ENCODE measurements at regions not wholly inside any gene's neighbourhood (a gene's known extent, or its start where the extent isn't known, plus 50 kb on each side); places are given as distances from the start of the nearest gene placed in this dataset.
"Not testable (repeated sequence)": the region's sequence is repeated elsewhere in the genome, so short reads cannot be mapped to it uniquely, and the experiment has no call there.

- Mint-ChIP-seq H3K27ac (no peak overlapping the region), H3K27me3 (ENCODE audit: low read depth) (peaks cover 5% of the 10 kb centered on the region), H3K4me1 (no peaks in the 10 kb centered on the region), H3K36me3 (ENCODE audit: low read depth) (no peaks in the 10 kb centered on the region), H3K4me3 (no peak overlapping the region), H3K9me3 (peaks cover 7% of the 10 kb centered on the region)
- TF ChIP-seq, protein P1, sequence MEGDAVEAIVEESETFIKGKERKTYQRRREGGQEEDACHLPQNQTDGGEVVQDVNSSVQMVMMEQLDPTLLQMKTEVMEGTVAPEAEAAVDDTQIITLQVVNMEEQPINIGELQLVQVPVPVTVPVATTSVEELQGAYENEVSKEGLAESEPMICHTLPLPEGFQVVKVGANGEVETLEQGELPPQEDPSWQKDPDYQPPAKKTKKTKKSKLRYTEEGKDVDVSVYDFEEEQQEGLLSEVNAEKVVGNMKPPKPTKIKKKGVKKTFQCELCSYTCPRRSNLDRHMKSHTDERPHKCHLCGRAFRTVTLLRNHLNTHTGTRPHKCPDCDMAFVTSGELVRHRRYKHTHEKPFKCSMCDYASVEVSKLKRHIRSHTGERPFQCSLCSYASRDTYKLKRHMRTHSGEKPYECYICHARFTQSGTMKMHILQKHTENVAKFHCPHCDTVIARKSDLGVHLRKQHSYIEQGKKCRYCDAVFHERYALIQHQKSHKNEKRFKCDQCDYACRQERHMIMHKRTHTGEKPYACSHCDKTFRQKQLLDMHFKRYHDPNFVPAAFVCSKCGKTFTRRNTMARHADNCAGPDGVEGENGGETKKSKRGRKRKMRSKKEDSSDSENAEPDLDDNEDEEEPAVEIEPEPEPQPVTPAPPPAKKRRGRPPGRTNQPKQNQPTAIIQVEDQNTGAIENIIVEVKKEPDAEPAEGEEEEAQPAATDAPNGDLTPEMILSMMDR (IDR thresholded peaks at IDR 0.05; ENCODE audit: unreplicated experiment in 3 of 3): no peak
Observed at GRCh38 chr13:22944378-22944777, 236.4 kb upstream of the SGCG start.

DNA sequence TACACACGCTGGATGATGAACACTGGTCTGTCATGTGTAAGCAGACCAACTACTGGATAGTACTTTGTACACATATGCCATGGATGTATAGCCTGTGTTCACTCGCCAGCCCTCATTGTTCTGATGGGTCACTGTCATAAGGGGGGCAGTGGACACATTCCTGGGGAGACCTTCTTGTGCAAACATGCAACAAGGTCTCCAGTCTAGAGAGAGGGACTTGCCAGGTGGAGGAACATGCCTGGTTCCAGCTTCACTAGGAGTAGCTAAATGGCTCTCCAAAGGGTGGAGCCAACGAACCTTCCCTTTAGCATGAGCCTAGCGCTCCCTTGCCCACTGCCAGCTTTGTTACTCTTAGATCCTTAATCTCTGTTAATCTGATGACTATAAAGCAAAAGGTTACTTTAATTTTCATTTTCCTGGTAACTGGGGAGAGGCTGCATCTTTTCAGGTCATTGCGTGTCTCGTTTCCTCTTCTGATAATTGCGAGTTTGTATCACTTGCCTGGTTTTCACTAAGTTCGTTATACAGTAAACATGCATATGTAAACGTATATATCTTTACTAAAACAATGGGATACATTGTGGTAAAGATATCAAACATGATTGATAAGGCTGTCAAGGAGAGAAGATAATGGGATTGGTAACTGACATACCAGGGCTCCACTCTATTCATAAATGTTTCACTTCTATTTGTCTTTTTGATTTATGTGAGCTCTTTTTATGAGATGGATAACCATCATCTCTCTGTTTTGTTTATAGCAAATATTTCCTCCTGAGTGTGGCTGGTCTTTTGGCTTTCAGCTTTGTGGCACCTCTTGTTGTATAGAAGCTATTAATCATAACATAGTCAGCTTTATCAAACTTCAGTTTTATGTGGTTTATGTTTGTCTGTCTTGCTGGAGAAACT lies 235.2 kb upstream of the SGCG start:
- Mint-ChIP-seq H3K4me1 (no peaks in the 10 kb centered on the region), H3K9me3 (peaks cover 15% of the 10 kb centered on the region), H3K36me3 (ENCODE audit: low read depth) (no peaks in the 10 kb centered on the region), H3K27me3 (ENCODE audit: low read depth) (peaks cover 5% of the 10 kb centered on the region), H3K27ac (no peak overlapping the region), H3K4me3 (no peak overlapping the region)
- TF ChIP-seq, protein P1 (IDR thresholded peaks at IDR 0.05; ENCODE audit: unreplicated experiment in 3 of 3): no peak

DNA sequence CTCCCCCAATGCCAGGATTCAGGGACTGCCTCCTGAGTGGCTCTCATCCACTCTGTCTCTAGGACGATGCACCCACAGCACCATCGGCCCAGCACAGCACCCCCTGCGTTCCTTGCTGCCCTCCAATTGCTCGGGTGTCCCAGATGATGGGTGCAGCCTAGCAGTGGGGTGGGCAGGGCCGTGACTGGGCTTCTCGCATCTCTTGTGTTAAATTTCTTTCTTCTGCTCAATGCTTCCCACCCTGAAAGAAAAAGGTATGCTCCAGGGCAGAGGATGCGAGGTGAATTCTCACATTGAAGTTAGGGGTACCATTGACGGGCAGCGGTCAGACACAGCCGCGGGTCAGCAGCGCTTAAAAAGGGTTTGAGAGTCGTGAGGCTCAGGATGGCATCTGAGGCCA lies 232.4 kb upstream of the SGCG start:
- no peak overlapping the region for H3K27ac Mint-ChIP-seq
- peaks cover 5% of the 10 kb centered on the region for H3K36me3 Mint-ChIP-seq (ENCODE audit: low read depth)
- peaks cover 32% of the 10 kb centered on the region for H3K9me3 Mint-ChIP-seq
- peaks cover 3% of the 10 kb centered on the region for H3K27me3 Mint-ChIP-seq (ENCODE audit: low read depth)
- TF ChIP-seq, protein P1 (IDR thresholded peaks at IDR 0.05; ENCODE audit: unreplicated experiment in 3 of 3): no peak
- H3K4me1 Mint-ChIP-seq: no peaks in the 10 kb centered on the region
- no peak overlapping the region for H3K4me3 Mint-ChIP-seq

GRCh38 chr13:22952018-22952417 lies 228.8 kb upstream of the SGCG start:
- not testable (repeated sequence) for H3K27me3 Mint-ChIP-seq (ENCODE audit: low read depth); H3K4me3 Mint-ChIP-seq; H3K4me1 Mint-ChIP-seq; H3K27ac Mint-ChIP-seq; H3K36me3 Mint-ChIP-seq (ENCODE audit: low read depth)
- peaks cover 35% of the 10 kb centered on the region for H3K9me3 Mint-ChIP-seq

- not testable (repeated sequence) for H3K27ac Mint-ChIP-seq; H3K36me3 Mint-ChIP-seq (ENCODE audit: low read depth); H3K27me3 Mint-ChIP-seq (ENCODE audit: low read depth); H3K4me1 Mint-ChIP-seq; H3K4me3 Mint-ChIP-seq
- peaks cover 24% of the 10 kb centered on the region for H3K9me3 Mint-ChIP-seq
Observed at GRCh38 chr13:22955147-22955546, 225.6 kb upstream of the SGCG start.

GRCh38 chr13:22956456-22957115 lies 224.2 kb upstream of the SGCG start:
- not testable (repeated sequence) for H3K4me1 Mint-ChIP-seq; H3K4me3 Mint-ChIP-seq; H3K27me3 Mint-ChIP-seq (ENCODE audit: low read depth); H3K36me3 Mint-ChIP-seq (ENCODE audit: low read depth); H3K27ac Mint-ChIP-seq
- peaks cover 13% of the 10 kb centered on the region for H3K9me3 Mint-ChIP-seq

GRCh38 chr13:22959859-22960258 lies 220.9 kb upstream of the SGCG start:
- not testable (repeated sequence) for H3K4me1 Mint-ChIP-seq; H3K9me3 Mint-ChIP-seq; H3K4me3 Mint-ChIP-seq; H3K27ac Mint-ChIP-seq; H3K27me3 Mint-ChIP-seq (ENCODE audit: low read depth); H3K36me3 Mint-ChIP-seq (ENCODE audit: low read depth)

DNA sequence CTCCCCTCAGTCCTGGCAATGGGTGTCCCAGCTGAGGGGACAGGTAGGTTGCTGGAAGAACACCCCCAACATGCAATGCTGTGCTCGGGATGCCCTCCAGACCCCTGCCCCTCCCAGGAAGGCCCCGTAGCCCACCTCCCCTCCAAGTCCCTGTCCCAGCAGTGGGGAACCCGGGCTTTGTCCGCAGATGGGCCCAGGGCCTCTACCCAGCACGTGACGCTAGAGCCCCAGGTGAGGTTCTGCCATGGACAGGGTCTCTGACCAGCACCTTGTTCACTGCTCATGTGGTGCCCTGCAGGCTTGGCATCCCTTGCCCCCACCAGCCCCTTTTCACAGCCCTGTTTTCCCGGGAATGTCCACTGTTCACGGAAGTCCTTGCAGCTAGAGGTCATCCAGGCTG lies 220.0 kb upstream of the SGCG start:
- peaks cover 3% of the 10 kb centered on the region for H3K27me3 Mint-ChIP-seq (ENCODE audit: low read depth)
- peaks cover 6% of the 10 kb centered on the region for H3K4me1 Mint-ChIP-seq
- TF ChIP-seq, protein P1 (IDR thresholded peaks at IDR 0.05; ENCODE audit: unreplicated experiment in 3 of 3): no peak
- H3K36me3 Mint-ChIP-seq (ENCODE audit: low read depth): no peaks in the 10 kb centered on the region
- no peaks in the 10 kb centered on the region for H3K9me3 Mint-ChIP-seq
- no peak overlapping the region for H3K27ac Mint-ChIP-seq
- no peak overlapping the region for H3K4me3 Mint-ChIP-seq

GRCh38 chr13:22961342-22961741 lies 219.4 kb upstream of the SGCG start:
- not testable (repeated sequence) for H3K27ac Mint-ChIP-seq; H3K4me3 Mint-ChIP-seq; H3K4me1 Mint-ChIP-seq; H3K9me3 Mint-ChIP-seq; H3K36me3 Mint-ChIP-seq (ENCODE audit: low read depth); H3K27me3 Mint-ChIP-seq (ENCODE audit: low read depth)

All from nephron (organoid).